CD14-positive monocyte (primary cell): ENCODE measurements at regions not wholly inside any gene's neighbourhood (a gene's known extent, or its start where the extent isn't known, plus 50 kb on each side); places are given as distances from the start of the nearest gene placed in this dataset.
A peak's percentile ranks its signal among the peaks of the same experiment; 100 is the strongest.

Experiments
- DNase-seq, 3 donors: peaks; one replicate each; pipeline ENCODE4 v3.0.0-alpha.2; 2011 to 2022
- H2AFZ ChIP-seq: 2 replicates; pipeline ENCODE4 v1.6.0; 2012; ENCODE audit warnings: mild to moderate bottlenecking, low read depth, low read length, inconsistent platforms; ENCODE audit not compliant: insufficient read depth, poor library complexity, severe bottlenecking
- H3K27ac ChIP-seq, 2 donors: 1 replicate in 1 of 2; 2 replicates in 1 of 2; pipeline ENCODE4 v1.5.1; 2012 to 2013; ENCODE audit warnings: low read length in 2 of 2, control low read depth in 1 of 2, inconsistent platforms in 1 of 2, low read depth in 1 of 2, mild to moderate bottlenecking in 1 of 2
- H3K27me3 ChIP-seq, 2 donors: one replicate each; pipeline versions ENCODE4 v1.6.0 to v1.6.1; 2011 to 2013; ENCODE audit warnings: low read length in 2 of 2; ENCODE audit not compliant: control insufficient read depth in 2 of 2, insufficient read depth in 2 of 2
- H3K36me3 ChIP-seq, 2 donors: replicated peaks in 1 of 2; 1 replicate in 1 of 2; 2 replicates in 1 of 2; pipeline versions ENCODE4 v1.5.1 to v1.6.1; 2012 to 2013; ENCODE audit warnings: low read length in 2 of 2, control low read depth in 1 of 2, inconsistent platforms in 1 of 2, mild to moderate bottlenecking in 1 of 2; ENCODE audit not compliant: insufficient read depth in 2 of 2, control insufficient read depth in 1 of 2
- H3K4me1 ChIP-seq, 2 donors: 1 replicate in 1 of 2; 2 replicates in 1 of 2; pipeline versions ENCODE4 v1.5.1 to v1.6.1; 2012 to 2013; ENCODE audit warnings: low read length in 2 of 2, control low read depth in 1 of 2, inconsistent platforms in 1 of 2, mild to moderate bottlenecking in 1 of 2, moderate library complexity in 1 of 2; ENCODE audit not compliant: insufficient read depth in 2 of 2, control insufficient read depth in 1 of 2
- H3K4me2 ChIP-seq: replicated peaks from 2 replicates; pipeline ENCODE3; 2012; ENCODE audit warnings: low read length, moderate library complexity, mild to moderate bottlenecking; ENCODE audit not compliant: poor library complexity, severe bottlenecking; ENCODE audit errors: extremely low read depth
- H3K4me3 ChIP-seq, 3 experiments: fragments of 200-600 bp in 1 of 3; sonication (generic) in 1 of 3; replicated peaks in 1 of 3; 1 replicate in 2 of 3; 2 replicates in 1 of 3; pipeline ENCODE4 v1.5.1; 2011 to 2013; ENCODE audit warnings: low read length in 3 of 3, mild to moderate bottlenecking in 3 of 3, control low read depth in 2 of 3, low read depth in 2 of 3, inconsistent platforms in 1 of 3, moderate library complexity in 1 of 3
- H3K79me2 ChIP-seq: 2 replicates; pipeline ENCODE4 v1.6.0; 2012; ENCODE audit warnings: mild to moderate bottlenecking, control low read depth, inconsistent platforms, low read length, moderate library complexity; ENCODE audit not compliant: insufficient read depth
- H3K9ac ChIP-seq: 2 replicates; pipeline ENCODE4 v1.6.0; 2017; ENCODE audit warnings: low read length, mild to moderate bottlenecking; ENCODE audit not compliant: insufficient read depth, poor library complexity, severe bottlenecking
- H3K9me3 ChIP-seq, 2 donors: replicated peaks in 1 of 2; 1 replicate in 1 of 2; 2 replicates in 1 of 2; pipeline versions ENCODE4 v1.5.1 to v1.6.1; 2012 to 2013; ENCODE audit warnings: low read length in 2 of 2, control low read depth in 1 of 2; ENCODE audit not compliant: control insufficient read depth in 1 of 2, insufficient read depth in 1 of 2
- H4K20me1 ChIP-seq: 2 replicates; pipeline ENCODE4 v1.6.0; 2012; ENCODE audit warnings: mild to moderate bottlenecking, low read length, control low read depth, moderate library complexity; ENCODE audit not compliant: insufficient read depth
- H3K27ac Mint-ChIP-seq, 7 donors: one replicate each; pipeline ENCODE4 v1.8.0; 2020; ENCODE audit warnings: mild to moderate bottlenecking in 7 of 7, mixed read lengths in 7 of 7, moderate library complexity in 6 of 7, inconsistent platforms in 2 of 7
- H3K27me3 Mint-ChIP-seq, 3 donors: one replicate each; pipeline ENCODE4 v1.8.0; 2021 to 2022; ENCODE audit warnings: low read depth in 3 of 3, mild to moderate bottlenecking in 3 of 3, mixed read lengths in 3 of 3, moderate library complexity in 3 of 3, inconsistent platforms in 1 of 3
- H3K36me3 Mint-ChIP-seq, 2 donors: one replicate each; pipeline ENCODE4 v1.8.0; 2020; ENCODE audit warnings: mixed read lengths in 2 of 2, inconsistent platforms in 1 of 2, mild to moderate bottlenecking in 1 of 2
- H3K4me1 Mint-ChIP-seq: one replicate; pipeline ENCODE4 v1.8.0; 2020; ENCODE audit warnings: mild to moderate bottlenecking, mixed read lengths
- H3K4me3 Mint-ChIP-seq, 2 donors: one replicate each; pipeline ENCODE4 v1.8.0; 2020; ENCODE audit warnings: mild to moderate bottlenecking in 2 of 2, mixed read lengths in 2 of 2, moderate library complexity in 1 of 2
- H3K9me3 Mint-ChIP-seq, 7 donors: one replicate each; pipeline ENCODE4 v1.8.0; 2020 to 2022; ENCODE audit warnings: mixed read lengths in 7 of 7, mild to moderate bottlenecking in 6 of 7, moderate library complexity in 6 of 7, inconsistent platforms in 2 of 7
- CTCF ChIP-seq: fragments of 200-600 bp; IDR thresholded peaks from one replicate; pipeline ENCODE4 v1.8.0; 2022; ENCODE audit warnings: antibody characterized with exemption, mild to moderate bottlenecking
- WGBS: methylation state at CpG from one replicate; pipeline ENCODE4 v1.1.5; 2013; ENCODE audit warnings: missing lambda C conversion rate; ENCODE audit not compliant: insufficient coverage; 5-methylcytosine and 5-hydroxymethylcytosine counted together
- intact Hi-C, 2 donors: fragments of 100-400 bp; cut with micrococcal nuclease; formaldehyde crosslinking; loops; one replicate each; pipeline versions ENCODE4 v1.15.0 to v1.15.1; 2023

- H3K4me1 Mint-ChIP-seq, result peaks cover 8% of the 10 kb centered on the region
- H3K9me3 ChIP-seq, result no peaks in the 10 kb centered on the region
- H3K79me2 ChIP-seq, result no peaks in the 10 kb centered on the region
- H3K27ac ChIP-seq, result no peak overlapping the region
- no peak overlapping the region for H3K4me3 Mint-ChIP-seq
- no peak overlapping the region for H3K9ac ChIP-seq
- intact Hi-C loops, result no loop called here
- H3K36me3 ChIP-seq, result no peaks in the 10 kb centered on the region
- no peaks in the 10 kb centered on the region for H3K9me3 Mint-ChIP-seq
- H3K27me3 Mint-ChIP-seq, result peaks cover 0 to 1% (median 0%) of the 10 kb centered on the region in 3 donors
- no peak overlapping the region for H3K4me2 ChIP-seq
- no peak overlapping the region for H3K27ac Mint-ChIP-seq
- peak; percentile 65 to 77 (median 75) for DNase-seq
- H4K20me1 ChIP-seq, result no peaks in the 10 kb centered on the region
- H3K4me3 ChIP-seq, result no peak overlapping the region
- H2AFZ ChIP-seq, result no peak overlapping the region
- peak; percentile 86 for TF ChIP-seq CTCF
- WGBS, result 0% methylated on average over 3 of the region's 9 CpGs
- no peaks in the 10 kb centered on the region for H3K27me3 ChIP-seq
- H3K36me3 Mint-ChIP-seq, result no peaks in the 10 kb centered on the region
- no peaks in the 10 kb centered on the region for H3K4me1 ChIP-seq
These were observed 145.3 kb upstream of the PRSS1 start for GRCh38 chr7:142603870-142604448.

DNA sequence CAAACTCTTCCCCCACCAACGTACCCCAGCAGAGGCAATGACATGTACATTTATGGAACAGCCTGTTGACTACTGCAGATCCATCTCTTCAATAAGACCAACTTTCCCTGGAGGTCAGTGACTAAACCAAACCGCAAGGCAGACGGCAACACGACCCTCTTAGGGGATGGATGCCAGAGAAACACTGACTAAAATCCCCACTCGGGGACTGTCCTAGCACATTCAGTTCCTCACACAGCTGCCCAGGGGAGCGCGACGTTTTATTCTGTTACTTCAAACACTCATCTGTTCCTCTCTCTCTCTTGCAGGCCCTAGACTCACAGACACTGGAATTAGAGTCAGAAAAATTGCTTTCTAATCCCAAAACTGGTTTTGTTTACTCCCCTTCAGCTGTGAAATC lies 146.5 kb upstream of the PRSS1 start:
- Histone ChIP-seq H3K4me3 (no peak overlapping the region), H3K4me2 (no peak overlapping the region), H3K9me3 (no peaks in the 10 kb centered on the region), H3K79me2 (no peaks in the 10 kb centered on the region), H3K36me3 (no peaks in the 10 kb centered on the region), H3K4me1 (no peaks in the 10 kb centered on the region), H3K27me3 (no peaks in the 10 kb centered on the region), H3K27ac (no peak overlapping the region), H3K9ac (no peak overlapping the region), H4K20me1 (no peaks in the 10 kb centered on the region), H2AFZ (no peak overlapping the region)
- Mint-ChIP-seq H3K27ac (peak overlapping the region in 1 of 7 donors; percentile 64), H3K9me3 (no peaks in the 10 kb centered on the region), H3K4me3 (no peak overlapping the region), H3K27me3 (peaks cover 0 to 2% (median 1%) of the 10 kb centered on the region in 3 donors), H3K4me1 (peaks cover 15% of the 10 kb centered on the region), H3K36me3 (no peaks in the 10 kb centered on the region)
- 50% methylated on average over 8 of the region's 8 CpGs for WGBS
- intact Hi-C loops, result no loop called here
- no peak for DNase-seq
- no peak for TF ChIP-seq CTCF
